GM21423 (cell line): ENCODE measurements at regions not wholly inside any gene's neighbourhood (a gene's known extent, or its start where the extent isn't known, plus 50 kb on each side); places are given as distances from the start of the nearest gene placed in this dataset.

Source experiments
- ATAC-seq: cut with Tn5 transposase; IDR thresholded peaks from one replicate; pipeline ENCODE4 v1.9.1; 2021; ENCODE audit warnings: mild to moderate bottlenecking, moderate library complexity; ENCODE audit not compliant: unreplicated experiment

DNA sequence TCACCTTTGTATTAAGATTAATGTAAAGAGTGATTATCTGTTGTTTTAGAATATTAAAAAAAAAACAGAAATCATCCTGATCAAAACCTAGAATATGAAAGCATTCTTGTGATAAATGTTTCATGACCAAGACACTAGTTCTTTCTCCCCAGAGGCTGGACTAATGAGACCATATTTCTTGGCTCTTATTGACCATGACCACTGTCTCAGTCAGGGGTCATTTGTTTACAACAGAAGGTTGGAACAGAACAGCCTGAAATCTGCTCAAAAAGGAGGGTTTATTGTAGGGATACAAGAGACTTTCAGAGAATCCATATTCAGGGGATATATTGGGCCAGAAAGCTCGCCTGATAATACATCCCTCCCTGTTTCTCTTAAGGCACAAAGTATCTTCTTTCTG lies 87.7 kb downstream of the TMEM30B start:
- no peak for ATAC-seq

DNA sequence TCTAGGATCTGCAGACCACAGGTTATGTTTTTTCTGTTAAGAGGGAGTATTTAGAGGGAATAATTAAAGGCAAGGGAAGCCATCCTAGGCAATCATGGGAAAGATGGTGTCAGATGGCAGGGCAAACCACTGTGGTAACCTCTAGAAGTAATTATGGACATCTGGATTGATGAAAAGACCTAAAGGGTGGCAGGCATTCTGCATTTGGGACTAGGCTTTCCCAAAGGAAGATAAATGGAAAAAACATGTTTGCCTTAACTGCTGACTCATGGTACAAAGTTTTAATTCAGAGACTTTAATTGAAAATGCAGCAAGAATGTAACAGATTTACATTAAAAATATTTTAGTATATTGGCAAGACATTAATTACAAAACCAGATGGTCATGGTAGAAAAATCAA lies 88.1 kb downstream of the TMEM30B start:
- ATAC-seq = no peak

DNA sequence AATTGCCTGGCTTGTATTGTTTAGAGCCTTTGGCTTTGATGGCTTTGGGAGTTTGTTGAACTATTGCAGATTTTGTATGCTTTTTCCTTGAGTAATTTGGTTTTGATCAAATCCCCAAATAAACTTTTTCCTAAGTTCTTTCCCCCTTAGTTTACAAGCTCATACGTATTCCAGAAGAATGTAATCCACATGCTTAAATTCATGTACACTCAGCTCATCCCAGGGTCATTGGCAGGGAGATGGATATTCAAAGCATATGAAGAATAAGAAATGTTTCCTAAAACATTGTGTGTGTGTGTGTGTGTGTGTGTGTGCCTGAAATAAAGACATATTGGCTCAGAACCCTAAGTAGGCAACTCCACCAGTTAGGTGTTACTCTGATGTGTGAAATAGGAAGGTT lies 89.4 kb downstream of the TMEM30B start:
- ATAC-seq = no peak

DNA sequence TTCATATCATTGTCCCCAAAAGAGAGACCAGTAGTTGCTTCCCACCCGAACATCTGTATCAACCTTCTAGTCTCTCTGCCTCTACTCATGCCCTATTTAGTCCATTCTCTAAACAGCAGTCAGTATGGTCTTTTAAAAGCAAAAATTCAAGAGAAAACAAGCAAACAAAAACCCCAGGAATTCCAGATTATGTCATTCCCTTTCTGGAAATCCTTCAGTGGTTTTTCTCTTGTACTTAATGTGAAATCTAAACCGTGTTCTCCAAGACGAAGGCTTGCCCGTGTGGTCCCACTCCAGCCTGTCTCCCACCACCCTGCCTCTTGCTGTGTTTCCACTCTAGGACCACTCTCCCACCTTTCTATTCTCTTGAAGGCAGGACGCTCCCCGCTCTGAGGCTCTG lies 90.8 kb downstream of the TMEM30B start:
- ATAC-seq = no peak

DNA sequence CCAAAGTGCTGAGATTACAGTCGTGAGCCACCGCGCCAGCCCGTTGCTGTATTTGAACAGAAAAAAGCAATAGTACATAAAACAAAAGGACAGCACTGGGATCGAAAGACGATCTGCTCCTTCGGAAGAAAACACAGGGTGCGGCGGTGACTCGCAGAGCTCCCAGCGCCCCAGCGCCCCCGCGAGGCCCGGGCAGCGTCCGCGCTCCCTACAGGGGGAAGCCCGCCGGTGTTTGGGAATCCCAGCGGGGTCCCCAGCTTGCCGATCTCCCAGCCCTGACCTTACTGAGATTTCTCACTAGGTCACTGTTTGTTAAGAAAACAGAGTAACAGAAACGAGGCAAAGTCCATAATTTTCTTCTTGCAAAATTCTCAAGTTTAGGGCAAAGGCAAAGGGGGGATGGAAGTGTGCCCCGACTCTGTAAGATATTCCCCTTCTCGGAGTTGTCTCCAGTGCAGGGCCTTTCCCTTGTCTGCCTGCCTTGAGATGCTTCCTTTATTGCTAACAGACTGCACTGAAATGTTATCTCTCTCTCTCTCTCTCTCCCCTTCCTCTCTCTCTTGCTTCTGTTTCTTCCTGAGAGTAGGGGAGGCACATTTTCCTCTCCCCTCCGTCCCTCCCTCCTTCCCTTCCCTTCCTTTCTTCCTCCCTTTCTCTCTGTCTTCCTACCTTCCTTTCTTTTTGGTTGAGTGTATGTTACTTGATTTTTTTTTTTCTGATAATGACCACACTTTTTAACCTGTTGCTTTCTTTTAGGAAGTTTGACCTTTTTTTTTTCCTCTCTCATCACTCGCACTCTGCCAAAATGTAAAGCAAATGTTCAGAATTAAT lies 91.9 kb downstream of the TMEM30B start:
- ATAC-seq = no peak

DNA sequence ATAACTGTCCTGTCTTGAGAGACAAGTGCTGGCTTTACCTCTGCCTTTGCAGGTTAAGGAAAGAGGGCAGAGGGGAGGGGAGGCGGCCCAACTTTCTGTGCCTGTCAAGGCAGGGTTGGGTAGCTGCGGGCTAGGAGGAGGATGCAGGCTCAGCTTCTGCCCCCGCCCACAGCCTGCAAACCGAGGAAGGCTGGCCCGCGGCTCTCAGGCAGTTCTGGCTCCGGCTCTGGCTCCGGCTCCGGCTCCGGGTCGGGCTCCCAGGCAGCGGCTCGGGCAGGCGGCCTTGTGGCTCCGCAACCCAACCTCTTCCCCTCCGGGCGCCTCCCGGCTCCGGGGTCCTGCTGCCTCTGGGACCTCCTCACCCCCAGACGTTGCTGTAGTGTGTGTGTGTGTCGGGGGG lies 92.9 kb downstream of the TMEM30B start:
- ATAC-seq = no peak

DNA sequence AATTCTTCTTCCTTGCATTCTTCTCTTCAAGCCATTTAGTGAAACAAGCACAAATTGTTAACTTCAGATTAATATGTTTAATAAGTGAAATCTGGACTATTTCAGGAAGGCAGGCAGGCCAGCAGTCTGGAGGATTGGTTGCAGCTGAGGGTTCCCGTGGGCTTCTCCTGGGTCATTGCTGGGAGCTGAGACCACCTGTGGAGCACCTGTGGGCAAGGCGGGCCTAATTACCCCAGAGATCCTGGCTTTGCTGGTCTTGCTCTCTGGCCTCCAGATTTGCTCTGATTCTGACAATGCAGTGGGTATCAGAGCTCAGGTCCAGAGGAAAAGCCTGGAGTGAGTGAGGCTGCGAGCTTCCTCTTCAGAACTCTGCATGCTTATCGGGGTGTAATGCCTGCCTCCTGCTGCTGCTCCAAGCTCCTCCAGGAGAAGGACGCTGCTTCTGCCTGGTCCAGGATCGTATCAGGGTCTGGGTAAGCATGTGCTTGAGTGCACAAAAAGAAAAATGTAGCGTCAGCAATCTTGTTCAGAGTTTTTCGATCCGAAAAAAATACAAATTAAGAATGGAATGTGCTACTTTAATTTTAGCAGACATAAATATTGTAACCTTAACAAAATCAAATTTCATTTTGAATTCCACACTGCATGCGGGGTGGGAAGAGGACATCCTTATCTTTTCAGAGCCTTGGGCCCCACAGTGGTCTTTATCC lies 93.8 kb downstream of the TMEM30B start:
- ATAC-seq = no peak

DNA sequence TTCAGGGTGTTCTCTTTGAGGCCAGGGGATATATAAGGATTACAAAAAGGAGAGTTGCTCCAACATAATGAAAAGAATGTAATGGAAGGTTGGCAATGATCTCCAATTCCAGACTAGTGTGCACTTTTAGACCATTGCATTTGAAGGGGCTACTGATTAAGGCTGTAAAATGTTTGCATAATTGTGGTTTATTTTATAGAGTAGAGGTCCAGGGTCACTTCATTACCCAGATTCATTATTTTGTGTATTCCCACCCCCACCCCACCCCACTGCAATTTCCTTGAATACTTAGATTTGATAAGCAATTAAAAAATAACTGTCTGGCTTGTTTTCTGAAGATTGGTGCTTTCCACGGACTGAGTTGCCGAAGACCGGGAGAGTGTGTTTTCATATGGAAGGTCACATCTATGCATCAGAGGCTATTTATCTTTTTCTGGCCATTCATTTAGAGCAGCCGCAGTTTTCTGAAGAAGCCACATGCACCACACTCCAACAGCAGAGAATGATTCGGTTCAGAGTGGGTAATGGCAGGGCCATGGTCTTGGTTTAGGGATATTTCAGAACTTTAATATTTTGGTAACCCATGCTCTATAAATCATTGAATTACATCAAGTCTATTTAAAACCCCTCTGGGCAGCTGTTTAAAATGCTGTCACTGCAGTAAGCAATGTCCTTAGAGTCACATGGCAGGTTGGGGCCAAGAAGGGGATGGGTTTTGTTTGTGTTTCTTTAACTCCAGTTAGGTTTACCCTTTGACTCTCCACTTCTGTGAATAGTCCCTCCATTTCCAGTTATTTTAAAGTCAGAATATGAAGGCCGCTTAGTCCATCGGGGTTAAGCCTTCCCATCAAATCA lies 94.6 kb downstream of the TMEM30B start:
- no peak for ATAC-seq

DNA sequence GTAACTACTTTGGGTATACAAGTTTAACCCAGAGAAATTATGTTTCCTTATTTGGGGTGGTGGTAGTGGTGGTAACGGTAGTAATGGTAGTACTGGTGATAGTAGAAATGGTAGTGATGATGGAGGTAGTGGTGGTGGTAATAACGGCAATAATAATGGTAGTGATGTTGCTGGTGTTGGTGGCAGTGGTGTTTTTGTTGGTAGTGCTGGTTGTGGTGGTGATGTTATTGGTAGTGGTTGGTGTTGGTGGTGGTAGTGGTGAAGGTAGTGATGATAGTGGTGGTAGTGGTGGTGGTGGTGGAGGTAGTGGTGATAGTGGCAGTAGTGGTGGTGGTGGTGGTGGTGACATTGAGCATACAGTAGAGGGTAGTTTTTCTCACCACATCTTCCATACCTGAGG lies 95.6 kb downstream of the TMEM30B start:
- no peak for ATAC-seq

DNA sequence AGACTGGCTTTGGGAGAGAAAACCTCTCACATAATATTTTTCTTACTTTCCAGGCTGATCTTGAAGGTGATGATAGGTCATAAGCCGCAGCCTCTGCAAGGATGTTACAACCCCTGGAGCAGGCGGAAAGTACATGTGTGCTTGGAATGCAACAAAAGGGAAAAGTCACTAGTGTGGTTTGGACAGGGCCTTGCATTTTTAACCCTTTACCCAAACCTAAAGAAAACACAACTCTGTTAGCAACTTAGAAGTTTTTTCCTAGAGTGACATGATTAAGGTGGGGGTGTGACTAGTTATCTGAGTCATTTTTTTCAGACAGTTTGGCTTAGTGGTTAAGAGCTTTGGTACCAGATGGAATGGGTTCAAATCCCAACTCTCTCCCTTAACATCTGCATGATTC lies 97.0 kb downstream of the TMEM30B start:
- ATAC-seq = no peak

DNA sequence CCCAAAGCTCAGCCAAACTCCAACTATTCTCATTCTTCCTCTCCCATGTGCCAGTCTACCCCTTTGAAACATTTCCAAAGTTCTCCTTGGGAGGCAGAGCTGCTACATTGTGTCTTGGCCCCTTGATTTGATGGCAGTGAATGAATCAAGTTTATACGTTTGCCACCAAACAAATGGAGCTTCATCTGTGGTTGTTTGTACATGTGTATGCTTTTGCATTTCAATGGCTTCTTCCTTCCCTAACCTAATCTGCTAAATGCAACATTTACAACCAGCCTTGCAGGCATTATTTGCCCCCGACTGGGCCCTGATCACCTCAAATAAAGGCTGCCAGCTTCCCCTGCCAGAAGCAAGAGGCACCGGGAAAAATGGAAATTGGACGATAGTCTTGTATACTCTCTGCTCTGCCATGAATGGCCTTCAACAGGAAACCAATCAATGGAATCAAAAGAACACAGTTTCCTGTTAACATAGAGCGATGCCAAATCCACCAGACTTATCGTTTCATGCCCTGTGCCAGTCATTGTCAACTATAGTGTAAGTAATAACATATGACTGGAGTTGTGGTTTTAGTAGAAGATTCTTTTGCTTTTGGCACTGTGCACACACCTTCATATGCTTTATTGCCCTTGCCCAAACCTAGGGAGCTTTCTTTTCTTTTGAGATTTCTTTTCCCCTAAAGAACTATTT lies 97.8 kb downstream of the TMEM30B start:
- no peak for ATAC-seq

DNA sequence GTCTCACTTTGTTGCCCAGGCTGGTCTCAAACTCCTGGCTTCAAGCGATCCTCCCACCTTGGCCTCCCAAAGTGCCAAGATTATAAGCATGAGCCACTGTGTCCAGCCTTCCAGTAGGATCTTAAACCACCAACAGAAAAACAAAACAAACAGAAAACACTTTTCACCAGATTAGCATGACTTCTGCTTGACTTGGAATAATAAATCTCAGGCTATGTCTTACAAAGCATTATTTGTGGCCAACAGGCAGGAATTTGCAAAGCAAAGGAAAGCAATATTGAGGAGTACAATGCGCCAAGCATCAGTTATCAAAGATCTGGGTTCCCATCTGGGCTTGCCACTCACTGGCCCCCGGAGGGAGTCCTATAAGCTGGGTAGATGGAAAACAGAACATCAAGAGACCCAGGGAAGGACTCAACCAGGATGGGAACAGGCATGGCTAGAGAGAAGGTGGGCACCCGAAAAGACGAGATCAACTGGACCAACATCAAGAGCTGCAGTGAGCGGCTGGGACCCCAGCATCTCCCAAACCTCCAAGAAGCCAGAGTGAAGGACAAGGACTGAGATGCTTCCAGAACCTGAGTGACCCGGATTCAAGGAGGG lies 101.2 kb downstream of the TMEM30B start:
- no peak for ATAC-seq

DNA sequence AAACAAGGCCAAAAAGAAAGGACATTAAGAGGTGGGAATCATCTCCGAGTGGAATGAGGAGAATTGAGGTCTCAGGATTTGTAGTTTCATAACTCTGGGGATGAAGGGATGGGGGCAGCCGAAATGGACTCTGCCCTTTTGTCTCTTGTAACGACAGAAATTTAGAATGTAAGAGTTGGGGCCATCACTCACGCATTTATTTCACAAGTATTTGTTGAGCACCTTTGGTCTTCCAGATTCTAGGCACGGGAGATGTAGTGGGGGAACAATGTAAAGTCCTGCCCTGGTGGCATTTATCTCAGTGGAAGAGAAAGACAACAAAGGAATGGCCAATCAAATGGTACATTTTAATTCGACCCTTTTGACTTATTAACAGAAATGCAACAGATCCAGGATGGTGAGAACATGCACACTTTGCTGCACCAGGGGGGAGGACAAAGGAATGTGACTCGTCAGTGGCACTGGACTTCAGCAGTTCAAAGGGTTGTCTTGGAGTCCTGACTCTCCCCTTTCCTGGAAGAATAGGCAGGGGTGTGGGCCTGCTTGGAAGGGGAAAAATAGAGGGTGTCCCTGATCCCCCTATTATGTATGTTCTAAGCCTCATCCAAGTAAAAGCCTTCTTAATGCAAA lies 102.0 kb downstream of the TMEM30B start:
- no peak for ATAC-seq

DNA sequence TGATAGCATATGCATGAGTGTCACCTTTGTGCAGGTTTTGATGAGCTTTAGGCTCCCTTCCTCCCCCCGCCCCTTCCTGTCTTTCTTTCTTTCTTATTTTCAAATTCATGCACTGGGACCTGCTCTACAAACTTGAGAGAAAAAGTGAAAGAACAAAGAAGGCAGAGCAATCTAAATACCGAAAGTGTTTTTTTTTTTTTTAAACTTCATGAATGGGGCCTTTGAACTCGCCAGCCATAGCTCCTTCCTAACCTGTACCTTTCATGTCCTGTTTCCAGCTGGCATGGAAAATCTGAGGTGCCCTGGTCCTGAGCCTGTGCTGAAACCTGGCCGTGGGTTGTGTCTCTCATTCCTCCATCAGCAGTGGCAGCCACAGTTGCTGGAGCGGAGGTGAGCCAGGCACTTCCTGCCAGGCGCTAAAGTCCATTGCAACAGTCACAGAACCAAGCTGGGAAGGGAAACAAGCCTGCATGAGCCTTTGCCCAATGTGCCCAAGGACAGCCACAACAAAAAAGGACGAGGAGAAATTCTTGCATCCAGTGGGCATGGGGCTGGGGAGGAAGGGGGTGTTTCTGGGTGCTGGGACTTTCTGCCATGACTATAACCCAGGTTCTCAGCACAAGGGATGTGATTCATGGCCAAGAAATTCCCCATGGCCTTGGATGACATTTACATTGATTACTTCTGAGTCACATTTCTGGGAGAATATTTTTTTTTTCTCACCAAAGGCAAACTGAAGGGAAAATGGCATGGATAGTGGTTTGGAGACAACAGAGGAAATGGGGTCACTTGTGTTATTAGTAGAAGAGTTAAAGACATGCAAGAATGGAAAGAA lies 102.7 kb downstream of the TMEM30B start:
- ATAC-seq = no peak

DNA sequence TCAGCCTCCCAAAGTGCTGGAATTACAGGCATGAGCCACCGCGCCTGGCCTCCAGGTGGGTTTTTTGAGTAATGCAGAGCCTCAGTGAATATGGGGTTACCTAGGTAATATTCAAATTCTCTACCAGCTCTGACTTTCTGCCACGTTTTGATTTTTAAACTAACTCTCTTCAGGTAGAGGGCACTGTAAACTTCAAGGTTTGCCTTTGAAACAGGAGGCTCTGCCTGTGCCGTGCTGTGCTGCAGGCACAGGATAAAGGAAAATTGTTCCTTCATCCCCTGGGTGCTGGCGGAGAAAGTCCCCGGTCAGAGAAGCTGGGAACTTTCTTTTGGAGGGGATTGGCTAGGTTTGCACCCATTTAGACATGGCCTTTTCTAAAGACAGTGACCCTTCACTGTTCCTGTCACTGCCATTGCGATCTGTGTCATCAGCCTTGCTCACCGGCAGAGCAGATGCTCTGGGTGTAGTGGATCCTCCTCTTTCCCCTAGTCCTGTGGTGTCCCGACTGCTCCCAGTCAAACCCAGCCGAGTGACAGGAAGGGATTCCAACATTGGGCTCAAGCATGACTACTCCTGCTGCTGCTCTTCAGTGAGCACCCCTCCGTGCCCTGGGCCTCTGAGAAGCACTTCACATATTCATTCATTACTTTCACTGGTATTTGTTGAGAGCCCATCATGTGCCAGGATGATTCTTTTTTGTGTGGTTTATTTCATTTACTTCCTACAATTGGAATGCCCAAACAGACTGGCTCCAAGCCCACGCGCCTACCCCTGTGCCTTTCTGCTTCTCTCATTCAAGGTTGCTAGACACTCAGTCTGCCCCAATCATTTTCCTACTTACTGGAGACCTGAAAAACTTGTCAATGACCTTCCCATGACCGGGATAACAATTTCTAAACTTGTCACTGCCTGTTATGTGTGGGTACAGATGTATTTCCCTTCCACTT lies 103.6 kb downstream of the TMEM30B start:
- ATAC-seq = no peak

DNA sequence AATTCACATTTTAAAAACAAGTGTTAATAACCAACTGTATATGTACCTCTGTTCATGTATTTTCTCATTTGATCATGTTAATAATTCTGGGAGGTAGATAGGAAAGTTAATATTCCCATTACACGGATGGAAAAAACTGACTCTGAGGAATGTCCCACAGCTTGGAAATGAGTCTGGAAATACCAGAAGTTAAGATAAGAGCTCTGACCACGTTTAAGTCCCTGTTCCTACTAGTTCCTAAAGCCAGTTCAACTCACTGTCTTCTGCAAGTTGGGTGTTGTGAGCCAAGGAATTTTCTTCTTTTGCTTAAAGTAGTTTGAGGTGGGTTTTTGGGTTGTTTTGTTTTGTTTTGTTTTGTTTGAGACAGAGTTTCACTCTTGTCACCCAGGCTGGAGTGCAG lies 104.5 kb downstream of the TMEM30B start:
- ATAC-seq = no peak

DNA sequence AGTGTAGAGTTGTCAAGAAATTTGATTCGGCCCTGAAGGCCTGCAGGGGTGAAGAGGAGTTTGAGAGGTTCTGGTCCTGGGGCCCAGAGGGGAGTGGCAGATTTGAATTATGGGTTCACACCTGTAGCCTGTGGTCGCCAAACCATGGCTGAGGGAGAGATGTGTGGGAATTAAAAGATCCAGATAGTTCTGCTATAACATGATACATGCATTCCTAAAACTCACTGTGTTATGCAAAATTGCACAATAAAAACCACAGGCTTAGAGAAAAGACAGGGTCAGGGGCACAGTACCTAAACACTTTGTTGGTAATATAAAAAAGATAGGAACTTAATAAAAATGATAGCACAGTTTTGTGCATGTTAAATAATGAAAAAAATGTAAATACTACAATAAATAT lies 106.2 kb downstream of the TMEM30B start:
- no peak for ATAC-seq

DNA sequence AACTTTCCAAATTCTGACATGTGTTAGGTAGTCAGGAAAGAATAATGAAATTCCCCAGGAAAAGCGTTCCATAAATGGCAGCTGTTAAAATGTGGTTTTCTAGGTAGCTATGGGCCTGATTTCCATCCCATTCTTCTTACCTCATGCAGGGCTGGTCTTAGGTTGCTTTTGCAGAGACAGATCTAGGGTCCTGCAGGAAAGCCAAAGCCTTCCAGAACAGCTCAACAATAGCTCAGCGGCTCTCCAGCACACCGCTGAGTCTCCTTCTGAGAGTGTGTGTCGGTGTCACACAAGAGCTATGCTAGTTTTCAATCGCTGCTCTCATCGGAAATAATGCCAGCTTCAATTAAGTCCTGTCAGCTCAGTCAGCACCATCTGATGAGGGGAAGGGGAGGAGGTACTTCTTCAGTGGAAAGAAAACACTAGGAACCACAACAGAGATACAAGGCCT lies 106.7 kb downstream of the TMEM30B start:
- ATAC-seq = no peak
